ENCODE measurements at regions not wholly inside any gene's neighbourhood (a gene's known extent, or its start where the extent isn't known, plus 50 kb on each side); places are given as distances from the start of the nearest gene placed in this dataset.
"Not testable (repeated sequence)": the region's sequence is repeated elsewhere in the genome, so short reads cannot be mapped to it uniquely, and the experiment has no call there.

DNA sequence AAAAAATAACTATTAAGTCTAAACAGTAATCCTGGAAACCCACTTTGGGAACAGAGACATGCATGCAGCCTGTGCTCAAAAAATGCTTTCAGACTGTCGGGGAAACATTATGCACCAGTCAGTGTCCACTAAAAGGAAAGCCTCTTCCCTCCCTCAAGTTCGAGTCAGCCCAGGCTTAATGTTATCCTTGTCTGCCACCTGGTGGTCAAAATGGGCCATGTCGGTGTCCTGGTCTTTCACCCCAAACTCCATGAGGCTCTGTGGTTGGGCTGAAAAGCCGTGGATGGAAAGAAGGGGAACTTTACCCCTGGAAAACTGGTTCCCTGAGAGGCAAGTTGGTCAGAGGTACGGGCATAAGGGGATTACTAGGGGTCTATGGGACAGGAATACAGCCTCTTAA, 88.4 kb upstream of the ZNF492 start:
- FAIRE-seq (no peak), DNase-seq (ENCODE audit: insufficient read length, low spot score) (peak; percentile 25)

- DNase-seq (ENCODE audit: insufficient read length, low spot score) = no peak
- no peak for FAIRE-seq
Observed at GRCh38 chr19:22533761-22534160, 100.4 kb upstream of the ZNF492 start.

GRCh38 chr19:22532388-22533300, 101.5 kb upstream of the ZNF492 start:
- no peak for FAIRE-seq

GRCh38 chr19:22530042-22530441, 104.1 kb upstream of the ZNF492 start:
- FAIRE-seq (no peak), DNase-seq (ENCODE audit: insufficient read length, low spot score) (no peak)

More at GRCh38 chr19:22532388-22533300, 101.5 kb upstream of the ZNF492 start:
- no peak for DNase-seq (ENCODE audit: insufficient read length, low spot score)

DNA sequence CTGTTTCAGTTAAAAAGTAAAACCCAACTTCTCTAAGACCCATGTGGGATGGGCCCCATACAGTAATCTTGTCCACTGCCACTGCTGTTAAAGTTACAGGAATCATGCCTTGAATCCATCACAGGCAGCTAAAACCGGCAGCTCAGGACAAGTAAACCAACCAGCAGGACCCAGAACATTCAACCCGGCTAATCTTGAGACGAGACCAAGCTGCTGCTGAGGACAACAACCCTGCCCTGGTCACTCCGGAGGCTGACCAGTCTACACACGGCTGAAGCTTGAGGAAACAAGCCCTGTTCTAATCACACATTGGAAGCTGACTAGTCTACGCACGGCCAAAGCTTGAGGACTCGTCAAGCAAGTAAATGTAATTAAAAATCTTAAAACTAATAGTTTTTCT, 105.2 kb upstream of the ZNF492 start:
- DNase-seq (ENCODE audit: insufficient read length, low spot score) = no peak

DNA sequence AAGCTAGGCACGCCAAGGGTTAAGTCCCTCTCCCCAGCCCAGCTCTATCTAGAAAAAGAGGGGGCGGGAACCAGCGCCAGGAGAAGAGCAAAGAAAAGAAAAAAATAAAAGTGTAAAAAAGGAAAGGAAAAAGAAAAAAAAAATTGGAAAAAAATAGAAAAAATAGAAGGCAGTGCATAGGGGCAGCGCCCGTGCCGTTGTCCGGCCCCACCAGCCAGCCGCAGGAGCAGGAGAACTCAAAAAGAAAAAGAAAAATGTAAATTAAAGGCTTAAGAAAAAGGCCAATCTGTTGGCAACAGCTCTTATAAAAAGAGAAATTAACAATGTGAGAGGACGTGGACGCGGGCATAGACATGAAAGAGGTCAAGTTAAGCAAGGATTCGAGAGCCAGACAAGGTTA, 105.4 kb upstream of the ZNF98 start:
- FAIRE-seq (no peak), DNase-seq (ENCODE audit: insufficient read length, low spot score) (no peak)

More for the DNA sequence above, 105.2 kb upstream of the ZNF492 start:
- no peak for FAIRE-seq

GRCh38 chr19:22526661-22527272, 104.6 kb upstream of the ZNF98 start:
- FAIRE-seq = no peak
- DNase-seq (ENCODE audit: insufficient read length, low spot score) = no peak

DNA sequence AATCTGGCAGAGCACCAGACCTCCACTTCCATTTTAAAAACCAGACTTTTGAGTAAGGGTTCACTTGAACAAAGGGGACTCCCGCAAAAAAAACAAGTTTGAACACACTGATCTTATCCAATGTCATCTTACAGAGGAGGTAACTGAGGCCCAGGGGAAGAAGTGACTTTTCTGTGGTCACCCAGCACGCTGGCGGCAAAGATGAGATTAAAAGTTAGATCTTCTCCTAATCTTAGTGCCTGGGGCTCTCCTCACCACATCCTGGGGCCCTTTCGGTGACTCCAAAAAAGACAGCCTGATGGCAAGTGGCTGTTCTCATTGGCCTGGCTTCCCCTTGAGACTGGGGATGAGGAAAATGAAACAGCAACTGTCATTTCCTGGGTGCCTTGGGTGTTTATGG, 101.8 kb upstream of the ZNF98 start:
- FAIRE-seq (no peak), DNase-seq (ENCODE audit: insufficient read length, low spot score) (no peak)

DNA sequence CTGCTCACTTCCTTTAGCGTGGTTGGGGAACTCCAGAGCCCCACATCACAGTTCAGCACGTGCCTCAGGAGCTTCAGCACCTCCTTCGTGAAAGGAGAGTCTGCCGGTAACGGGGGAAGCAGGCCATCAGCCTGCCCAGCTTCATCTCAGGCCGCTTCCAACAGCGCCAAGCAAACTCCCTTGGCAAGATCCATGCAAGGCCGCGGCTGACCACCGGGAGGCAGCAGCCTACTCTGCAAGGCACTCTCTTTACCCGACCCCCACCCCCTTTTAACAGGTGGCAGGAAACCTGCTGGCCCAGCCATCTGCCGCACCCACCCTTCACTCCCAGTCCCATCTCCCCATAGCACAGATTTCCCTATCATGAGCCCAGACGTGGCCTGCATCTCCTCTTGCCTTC, 97.4 kb upstream of the ZNF98 start:
- not testable (repeated sequence) for FAIRE-seq; DNase-seq (ENCODE audit: insufficient read length, low spot score)

DNA sequence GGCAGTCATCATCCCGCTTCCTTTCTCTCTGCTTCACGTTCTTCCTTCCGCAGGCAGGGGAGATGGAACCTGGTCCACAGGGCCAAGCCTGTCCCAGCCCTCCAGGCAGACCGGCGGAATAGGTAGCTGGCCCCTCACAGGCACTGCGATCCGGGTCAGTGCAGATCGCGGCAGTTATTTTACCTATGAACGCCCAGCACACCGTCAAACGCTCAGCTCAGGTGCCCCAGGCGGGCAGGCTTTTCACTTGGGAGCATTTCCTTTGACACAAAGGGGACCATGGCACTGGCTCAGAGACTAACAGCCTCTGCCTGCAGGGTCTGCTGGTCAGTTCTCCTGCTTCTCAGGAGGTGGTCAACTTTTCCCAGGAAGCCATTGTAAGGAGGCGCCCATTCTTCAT, 97.0 kb upstream of the ZNF98 start:
- no peak for DNase-seq (ENCODE audit: insufficient read length, low spot score)
- FAIRE-seq = no peak

DNA sequence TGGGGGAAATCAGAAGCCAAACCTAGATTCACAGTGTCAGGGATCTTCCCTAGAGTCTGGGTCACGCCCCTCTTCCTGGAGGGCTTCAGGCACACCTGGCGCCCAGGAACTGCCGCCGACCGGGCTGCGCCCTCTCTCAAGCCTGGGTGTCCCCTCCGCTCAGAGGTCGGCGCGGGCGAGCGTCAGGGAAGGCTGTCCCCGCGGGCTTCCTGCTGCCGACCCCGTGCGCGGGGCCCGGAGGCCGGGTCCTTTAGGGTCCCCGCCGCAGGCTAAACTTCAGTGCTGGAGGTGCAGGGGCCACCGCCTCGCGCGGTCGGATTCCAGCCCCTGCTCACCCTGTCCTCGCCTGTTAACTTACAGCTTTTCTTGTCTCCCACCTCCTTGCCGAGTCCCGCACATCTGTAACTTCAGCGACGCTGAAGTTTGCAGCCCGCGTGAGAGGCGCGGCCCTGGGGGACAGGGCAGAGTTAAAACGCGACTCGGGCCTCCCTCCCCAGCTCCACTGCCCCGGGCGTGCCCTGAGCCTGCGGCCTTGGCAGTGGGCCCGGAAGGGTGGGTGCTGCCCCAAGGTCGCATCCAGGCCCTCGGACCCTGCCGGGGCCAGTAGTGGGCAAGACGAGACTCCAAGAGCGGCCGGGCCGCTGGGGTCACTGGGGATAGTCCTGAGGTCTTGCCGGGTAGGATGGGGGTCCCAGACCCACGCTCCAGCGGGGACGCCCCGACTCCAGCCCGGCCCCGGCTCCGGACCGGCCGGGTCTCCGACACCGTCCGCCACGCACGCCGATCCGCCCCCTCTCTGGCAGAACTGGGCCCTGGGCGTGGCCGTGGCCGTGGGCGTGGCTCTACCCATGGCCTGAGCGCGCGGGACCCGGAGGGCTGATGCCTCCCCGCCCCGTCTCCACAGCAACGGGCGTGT, 95.6 kb upstream of the ZNF98 start:
- DNase-seq (ENCODE audit: insufficient read length, low spot score) (no peak), FAIRE-seq (no peak)

GRCh38 chr19:22515435-22515834, 93.3 kb upstream of the ZNF98 start:
- FAIRE-seq = no peak
- DNase-seq (ENCODE audit: insufficient read length, low spot score) = no peak

GRCh38 chr19:22503524-22503923, 81.4 kb upstream of the ZNF98 start:
- FAIRE-seq (no peak), DNase-seq (ENCODE audit: insufficient read length, low spot score) (no peak)

DNA sequence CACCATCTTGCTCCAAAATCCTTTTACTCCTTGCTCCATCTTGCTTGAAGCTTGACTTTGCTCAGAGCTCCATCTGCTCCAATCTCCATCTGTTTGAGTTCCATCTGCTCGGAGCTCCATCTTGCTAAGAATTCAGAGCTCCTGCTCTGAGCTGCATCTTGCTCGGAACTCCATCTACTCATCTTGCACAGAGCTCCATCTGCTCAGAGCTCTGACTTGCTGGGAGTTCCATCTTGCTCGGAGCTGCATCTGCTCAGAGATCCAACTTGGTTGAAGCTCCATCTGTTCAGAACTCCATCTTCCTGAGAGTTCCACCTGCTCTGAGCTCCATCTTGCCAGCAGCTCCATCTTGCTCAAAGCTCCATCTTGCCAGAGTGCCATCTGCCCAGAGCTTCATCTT, 80.6 kb upstream of the ZNF98 start:
- FAIRE-seq = no peak

DNA sequence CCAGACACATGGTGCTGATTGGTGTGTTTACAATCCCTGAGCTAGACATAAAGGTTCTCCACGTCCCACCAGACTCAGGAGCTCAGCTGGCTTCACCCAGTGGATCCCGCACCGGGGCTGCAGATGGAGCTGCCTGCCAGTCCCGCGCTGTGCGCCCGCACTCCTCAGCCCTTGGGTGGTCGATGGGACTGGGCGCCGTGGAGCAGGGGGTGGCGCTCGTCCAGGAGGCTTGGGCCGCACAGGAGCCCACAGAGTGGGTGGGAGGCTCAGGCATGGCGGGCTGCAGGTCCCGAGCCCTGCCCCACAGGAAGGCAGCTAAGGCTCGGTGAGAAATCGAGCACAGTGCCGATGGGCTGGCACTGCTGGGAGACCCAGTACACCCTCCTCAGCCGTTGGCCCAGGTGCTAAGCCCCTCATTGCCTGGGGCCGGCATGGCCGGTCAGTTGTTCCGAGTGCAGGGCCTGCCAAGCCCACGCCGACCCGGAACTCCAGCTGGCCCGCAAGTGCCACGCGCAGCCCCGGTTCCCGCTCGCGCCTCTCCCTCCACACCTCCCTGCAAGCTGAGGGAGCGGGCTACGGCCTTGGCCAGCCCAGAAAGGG, 76.8 kb upstream of the ZNF98 start:
- not testable (repeated sequence) for FAIRE-seq; DNase-seq (ENCODE audit: insufficient read length, low spot score)

More for the DNA sequence above, 80.6 kb upstream of the ZNF98 start:
- DNase-seq (ENCODE audit: insufficient read length, low spot score) = no peak

DNA sequence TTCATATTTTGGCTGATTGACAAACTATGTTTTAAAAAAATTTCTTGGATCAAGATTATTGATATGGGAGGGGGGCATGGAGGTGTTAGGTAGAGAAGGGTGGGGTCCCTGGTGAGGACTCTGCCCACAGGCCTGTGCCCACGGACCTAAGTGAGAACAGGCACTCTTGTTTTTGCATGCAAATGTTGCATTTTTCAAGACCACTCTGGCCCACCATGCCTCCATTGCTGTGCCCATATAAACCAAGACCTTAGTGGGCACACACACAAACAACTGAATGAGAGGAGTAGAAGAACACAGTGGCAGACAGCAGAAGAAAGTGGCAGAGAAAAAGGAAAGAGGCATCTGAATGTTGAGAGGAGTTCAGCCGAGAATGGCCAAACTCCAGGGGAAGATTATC, 69.6 kb upstream of the ZNF98 start:
- DNase-seq (ENCODE audit: insufficient read length, low spot score) (no peak), FAIRE-seq (no peak)

DNA sequence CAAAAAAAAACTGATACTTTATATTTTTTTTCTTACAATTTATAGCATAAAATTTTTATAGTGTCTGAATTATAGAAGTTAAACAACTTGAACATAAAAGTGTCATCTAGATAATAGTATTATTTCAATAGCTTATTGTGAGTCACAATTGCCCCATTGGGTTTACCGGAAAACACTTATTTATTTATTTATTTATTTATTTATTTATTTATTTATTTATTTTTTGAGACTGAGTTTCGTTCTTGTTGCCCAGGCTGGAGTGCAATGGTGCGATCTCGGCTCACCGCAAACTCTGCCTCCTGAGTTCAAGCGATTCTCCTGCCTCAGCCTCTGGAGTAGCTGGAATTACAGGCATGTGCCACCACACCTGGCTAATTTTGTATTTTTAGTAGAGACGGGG, 61.4 kb upstream of the ZNF98 start:
- FAIRE-seq; DNase-seq (ENCODE audit: insufficient read length, low spot score): not testable (repeated sequence)

DNA sequence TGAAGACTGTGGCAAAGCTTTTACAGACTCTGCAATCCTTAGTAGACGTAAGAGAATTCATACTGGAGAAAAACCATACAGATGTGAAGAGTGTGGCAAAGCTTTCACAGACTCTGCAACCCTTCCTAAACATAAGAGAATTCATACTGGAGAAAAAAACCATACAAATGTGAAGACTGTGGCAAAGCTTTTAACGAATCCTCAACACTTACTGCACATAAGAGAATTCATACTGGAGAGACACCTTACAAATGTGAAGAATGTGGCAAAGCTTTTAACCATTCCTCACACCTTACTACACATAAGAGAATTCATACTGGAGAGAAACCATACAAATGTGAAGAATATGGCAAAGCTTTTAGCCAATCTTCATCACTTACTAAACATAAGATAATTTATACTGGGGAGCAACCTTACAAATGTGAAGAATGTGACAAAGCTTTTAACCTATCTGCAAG, 50.1 kb upstream of the ZNF98 start:
- FAIRE-seq (no peak), DNase-seq (ENCODE audit: insufficient read length, low spot score) (no peak)
